ENCODE measurements at regions not wholly inside any gene's neighbourhood (a gene's known extent, or its start where the extent isn't known, plus 50 kb on each side); places are given as distances from the start of the nearest gene placed in this dataset.

GRCh38 chr10:111446966-111447365 lies 370.1 kb downstream of the ADRA2A start:
- DNase-seq (ENCODE audit: extremely low read depth, low read depth), result no peak
- no peak for TF ChIP-seq CTCF (IDR thresholded peaks at IDR 0.05; ENCODE audit: low read depth, low read length, missing control alignments)
- H3K4me3 ChIP-seq (replicated peaks; ENCODE audit: low read depth, low read length), result no peak overlapping the region

DNA sequence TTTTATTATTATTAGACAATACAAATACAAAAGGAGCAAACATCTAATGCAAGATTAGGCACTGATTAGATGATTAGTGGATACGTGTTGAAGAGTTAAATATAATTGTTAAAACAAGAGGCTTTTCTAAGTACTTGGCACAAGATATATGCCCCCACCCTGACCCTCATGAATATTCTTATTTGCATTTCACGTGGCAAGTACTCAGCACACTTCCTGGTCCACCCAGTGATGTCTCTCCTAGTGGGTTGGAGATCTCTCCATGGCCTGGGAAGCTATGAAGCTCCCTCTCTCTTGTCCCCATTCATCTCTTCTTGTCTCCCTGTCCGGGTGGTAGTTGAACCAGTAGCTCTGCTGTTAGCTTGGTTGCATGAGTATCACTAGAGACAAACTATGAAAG lies 375.3 kb downstream of the ADRA2A start:
- H3K4me3 ChIP-seq (replicated peaks; ENCODE audit: low read depth, low read length), result no peak overlapping the region
- DNase-seq (ENCODE audit: extremely low read depth, low read depth), result no peak
- TF ChIP-seq CTCF (IDR thresholded peaks at IDR 0.05; ENCODE audit: low read depth, low read length, missing control alignments), result no peak

DNA sequence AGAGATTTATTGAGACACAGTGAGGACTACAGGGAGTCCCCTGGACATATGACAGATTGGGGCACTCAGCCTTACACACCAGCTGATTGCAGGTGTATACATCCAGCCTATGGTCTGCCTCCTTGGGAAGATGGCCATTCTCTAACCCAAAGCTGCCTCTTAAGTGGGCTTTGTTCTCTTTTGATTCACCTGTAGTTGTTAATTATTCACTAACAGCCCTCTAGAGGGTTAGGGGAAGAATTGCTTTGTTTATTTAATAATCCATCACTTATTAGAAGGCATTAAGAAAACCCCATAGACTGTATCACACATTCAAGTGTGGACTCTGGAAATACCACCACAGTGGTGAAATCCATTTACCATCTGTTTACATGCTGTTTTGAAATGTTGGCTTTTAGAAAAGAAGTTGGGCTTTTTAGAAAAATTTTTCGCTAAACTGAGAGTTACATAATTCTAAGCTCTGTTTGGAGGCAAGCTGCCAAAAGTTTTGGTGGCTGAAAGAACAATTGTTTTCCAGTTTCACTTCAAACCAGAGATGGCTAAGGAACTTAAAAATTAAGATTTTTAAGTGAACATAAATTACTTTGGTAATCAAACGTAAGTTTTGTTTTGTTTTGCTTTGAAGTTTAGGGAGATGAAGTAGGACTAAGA lies 379.1 kb downstream of the ADRA2A start:
- no peak for TF ChIP-seq CTCF (IDR thresholded peaks at IDR 0.05; ENCODE audit: low read depth, low read length, missing control alignments)
- DNase-seq (ENCODE audit: extremely low read depth, low read depth), result no peak

DNA sequence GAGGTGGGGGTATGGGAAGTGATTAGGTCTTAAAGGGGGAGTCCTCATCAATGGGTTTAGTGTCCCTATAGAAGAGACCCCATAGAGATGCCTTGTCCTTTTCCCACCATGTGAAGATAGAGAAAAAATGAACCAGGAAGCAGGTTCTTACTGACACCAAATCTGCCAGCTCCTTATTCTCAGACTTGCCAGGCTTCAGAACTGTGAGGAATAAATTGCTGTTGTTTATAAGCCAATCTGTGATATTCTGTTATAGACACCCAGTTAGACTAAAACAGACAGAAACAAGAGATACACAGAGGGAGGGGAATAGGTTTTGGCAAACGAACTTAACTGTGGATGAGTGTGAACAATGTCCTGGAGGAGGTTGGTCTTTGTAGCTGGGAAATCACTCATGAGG lies 381.4 kb downstream of the ADRA2A start:
- TF ChIP-seq CTCF (IDR thresholded peaks at IDR 0.05; ENCODE audit: low read depth, low read length, missing control alignments), result no peak
- H3K4me3 ChIP-seq (replicated peaks; ENCODE audit: low read depth, low read length), result no peak overlapping the region
- no peak for DNase-seq (ENCODE audit: extremely low read depth, low read depth)

More for the DNA sequence above, 379.1 kb downstream of the ADRA2A start:
- no peak overlapping the region for H3K4me3 ChIP-seq (replicated peaks; ENCODE audit: low read depth, low read length)

DNA sequence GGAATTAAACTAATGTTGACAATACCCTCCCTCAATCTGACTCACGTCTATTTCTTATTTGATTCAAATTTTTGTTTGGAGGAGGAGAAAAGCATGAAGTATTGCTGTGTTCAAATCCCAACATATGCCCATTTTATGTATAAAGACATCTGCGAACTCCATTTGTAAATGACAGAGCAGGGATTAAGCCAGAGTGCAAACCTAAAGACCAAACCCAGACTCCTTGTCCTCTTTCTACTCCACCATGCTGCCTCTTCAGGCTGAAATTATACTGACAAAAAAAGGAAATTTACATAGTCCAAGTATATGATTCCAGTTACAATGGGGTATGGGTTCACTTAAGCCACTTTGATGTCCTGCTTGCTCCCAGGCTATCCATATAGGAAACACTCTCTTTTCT lies 383.1 kb downstream of the ADRA2A start:
- no peak for TF ChIP-seq CTCF (IDR thresholded peaks at IDR 0.05; ENCODE audit: low read depth, low read length, missing control alignments)
- H3K4me3 ChIP-seq (replicated peaks; ENCODE audit: low read depth, low read length), result no peak overlapping the region
- no peak for DNase-seq (ENCODE audit: extremely low read depth, low read depth)

DNA sequence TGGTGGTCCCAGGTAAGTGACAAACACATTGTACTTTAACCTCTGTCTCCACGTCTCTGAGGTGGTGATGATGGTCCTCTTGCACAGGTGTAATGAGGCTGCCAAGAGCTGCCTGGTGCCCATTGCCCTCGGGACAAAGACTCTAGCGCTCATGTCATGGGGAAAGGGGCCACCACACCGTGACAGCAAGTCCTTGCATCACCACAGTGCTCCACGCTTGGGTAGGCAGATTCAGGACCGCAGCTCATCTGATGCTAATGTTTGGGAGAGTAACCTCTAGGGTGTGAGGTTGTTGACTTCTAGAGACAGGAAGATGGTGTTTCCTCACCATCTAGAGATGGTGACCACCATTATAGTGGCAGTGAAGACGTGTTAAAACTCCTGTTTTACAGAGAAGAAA lies 395.6 kb downstream of the ADRA2A start:
- no peak for DNase-seq (ENCODE audit: extremely low read depth, low read depth)
- TF ChIP-seq CTCF (IDR thresholded peaks at IDR 0.05; ENCODE audit: low read depth, low read length, missing control alignments), result no peak
- no peak overlapping the region for H3K4me3 ChIP-seq (replicated peaks; ENCODE audit: low read depth, low read length)

- no peak overlapping the region for H3K4me3 ChIP-seq (replicated peaks; ENCODE audit: low read depth, low read length)
- TF ChIP-seq CTCF (IDR thresholded peaks at IDR 0.05; ENCODE audit: low read depth, low read length, missing control alignments), result no peak
- DNase-seq (ENCODE audit: extremely low read depth, low read depth), result no peak
These were observed 396.5 kb downstream of the ADRA2A start for GRCh38 chr10:111473361-111473760.
